Sigmoid colon (tissue), 4 donors: ENCODE measurements at regions not wholly inside any gene's neighbourhood (a gene's known extent, or its start where the extent isn't known, plus 50 kb on each side); places are given as distances from the start of the nearest gene placed in this dataset.

Experiments
- CTCF ChIP-seq, 4 experiments: fragments of 450-650 bp in 3 of 4; fragments of 200-600 bp in 1 of 4; IDR thresholded peaks; one replicate each; pipeline ENCODE4 v1.5.1; 2016 to 2019; ENCODE audit warnings: antibody characterized with exemption in 4 of 4, mild to moderate bottlenecking in 3 of 4, moderate library complexity in 2 of 4
- EP300 ChIP-seq, 4 donors: sonication (generic); formaldehyde crosslinking; IDR thresholded peaks; one replicate each; pipeline ENCODE4 v1.6.1; 2017; ENCODE audit warnings: antibody characterized with exemption in 4 of 4
- POLR2A ChIP-seq, 2 donors: fragments of 450-650 bp; IDR thresholded peaks; one replicate each; pipeline ENCODE4 v1.6.1; 2016; ENCODE audit warnings: antibody characterized with exemption in 2 of 2, mild to moderate bottlenecking in 2 of 2, moderate library complexity in 2 of 2
- POLR2AphosphoS5 ChIP-seq, 4 donors: sonication (generic); formaldehyde crosslinking; IDR thresholded peaks; one replicate each; pipeline ENCODE4 v1.6.1; 2017; ENCODE audit warnings: antibody characterized with exemption in 4 of 4

DNA sequence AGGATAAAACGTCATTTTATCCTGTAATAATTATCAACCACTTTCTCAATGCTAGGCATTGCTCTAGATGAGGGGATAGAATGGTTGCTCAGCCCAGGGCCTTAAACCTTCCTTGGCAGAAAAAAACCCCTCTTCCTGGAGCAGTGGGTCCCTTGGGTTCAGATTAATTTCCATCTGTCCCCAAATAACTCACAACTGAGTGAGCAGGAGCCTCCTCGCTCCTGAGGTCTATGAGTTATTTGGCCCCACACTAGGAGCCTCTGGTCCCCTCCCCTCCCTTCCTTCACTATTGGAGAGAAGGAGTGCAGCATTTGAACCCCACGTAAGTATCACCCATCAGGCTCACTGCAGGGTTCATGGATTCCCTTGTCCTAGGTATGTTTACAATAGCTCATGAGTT is 157.5 kb upstream of the FHL2 start:
- TF ChIP-seq CTCF (IDR thresholded peaks at IDR 0.05) (no peak), POLR2A (IDR thresholded peaks at IDR 0.05) (no peak), EP300 (IDR thresholded peaks at IDR 0.05) (no peak), POLR2AphosphoS5 (IDR thresholded peaks at IDR 0.05) (no peak)
